ENCODE measurements at regions not wholly inside any gene's neighbourhood (a gene's known extent, or its start where the extent isn't known, plus 50 kb on each side); places are given as distances from the start of the nearest gene placed in this dataset.

DNA sequence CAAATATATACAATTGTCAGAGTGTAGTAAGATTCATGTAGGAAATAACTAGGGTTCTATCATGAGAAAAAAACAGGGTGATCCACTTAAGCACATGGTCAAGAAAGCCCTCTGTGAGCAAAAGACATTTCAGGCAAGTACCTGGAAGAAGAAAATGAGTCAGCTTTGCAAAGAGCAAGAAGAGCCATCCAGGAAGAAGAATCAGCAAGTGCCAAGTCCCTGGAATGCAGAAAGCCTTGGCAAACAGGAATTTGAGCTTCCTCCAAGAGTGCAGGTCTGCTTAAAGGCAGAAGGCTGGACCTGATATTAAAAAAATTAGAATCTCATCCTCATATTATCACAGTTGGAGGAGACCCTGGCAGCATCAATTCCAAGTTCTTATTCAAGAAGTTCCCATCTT, 188.5 kb upstream of the CELF4 start:
- TF ChIP-seq, protein P1, sequence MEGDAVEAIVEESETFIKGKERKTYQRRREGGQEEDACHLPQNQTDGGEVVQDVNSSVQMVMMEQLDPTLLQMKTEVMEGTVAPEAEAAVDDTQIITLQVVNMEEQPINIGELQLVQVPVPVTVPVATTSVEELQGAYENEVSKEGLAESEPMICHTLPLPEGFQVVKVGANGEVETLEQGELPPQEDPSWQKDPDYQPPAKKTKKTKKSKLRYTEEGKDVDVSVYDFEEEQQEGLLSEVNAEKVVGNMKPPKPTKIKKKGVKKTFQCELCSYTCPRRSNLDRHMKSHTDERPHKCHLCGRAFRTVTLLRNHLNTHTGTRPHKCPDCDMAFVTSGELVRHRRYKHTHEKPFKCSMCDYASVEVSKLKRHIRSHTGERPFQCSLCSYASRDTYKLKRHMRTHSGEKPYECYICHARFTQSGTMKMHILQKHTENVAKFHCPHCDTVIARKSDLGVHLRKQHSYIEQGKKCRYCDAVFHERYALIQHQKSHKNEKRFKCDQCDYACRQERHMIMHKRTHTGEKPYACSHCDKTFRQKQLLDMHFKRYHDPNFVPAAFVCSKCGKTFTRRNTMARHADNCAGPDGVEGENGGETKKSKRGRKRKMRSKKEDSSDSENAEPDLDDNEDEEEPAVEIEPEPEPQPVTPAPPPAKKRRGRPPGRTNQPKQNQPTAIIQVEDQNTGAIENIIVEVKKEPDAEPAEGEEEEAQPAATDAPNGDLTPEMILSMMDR (conservative IDR thresholded peaks at IDR 0.05; ENCODE audit: control insufficient read depth, insufficient read depth, low read depth, low read length) = no peak
- H3K4me3 ChIP-seq (ENCODE audit: control insufficient read depth, low read depth, low read length) = no peak overlapping the region
- DNase-seq (ENCODE audit: low read depth) = no peak

DNA sequence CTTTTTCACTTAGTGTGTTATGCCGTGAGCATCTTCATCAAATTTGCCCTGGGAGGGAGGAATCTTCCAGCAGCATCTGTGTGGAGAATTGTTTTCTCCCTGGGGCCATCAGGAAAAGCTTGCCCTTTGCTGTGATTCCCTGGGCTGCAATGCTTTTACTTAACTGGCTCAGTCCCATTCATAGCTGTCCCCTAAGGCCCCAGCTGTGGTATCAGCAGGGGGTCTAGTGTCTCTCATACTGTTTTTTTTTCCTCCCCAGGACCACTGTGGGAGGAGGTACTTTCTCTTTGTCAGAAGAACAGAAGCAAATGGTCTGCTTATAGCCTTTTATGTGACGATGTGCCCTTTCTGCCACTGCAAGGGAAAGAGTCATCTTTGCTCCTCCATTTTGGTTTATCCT, 176.8 kb upstream of the CELF4 start:
- H3K4me3 ChIP-seq (ENCODE audit: control insufficient read depth, low read depth, low read length) = no peak overlapping the region
- no peak for DNase-seq (ENCODE audit: low read depth)
- TF ChIP-seq, protein P1 (conservative IDR thresholded peaks at IDR 0.05; ENCODE audit: control insufficient read depth, insufficient read depth, low read depth, low read length) = no peak

DNA sequence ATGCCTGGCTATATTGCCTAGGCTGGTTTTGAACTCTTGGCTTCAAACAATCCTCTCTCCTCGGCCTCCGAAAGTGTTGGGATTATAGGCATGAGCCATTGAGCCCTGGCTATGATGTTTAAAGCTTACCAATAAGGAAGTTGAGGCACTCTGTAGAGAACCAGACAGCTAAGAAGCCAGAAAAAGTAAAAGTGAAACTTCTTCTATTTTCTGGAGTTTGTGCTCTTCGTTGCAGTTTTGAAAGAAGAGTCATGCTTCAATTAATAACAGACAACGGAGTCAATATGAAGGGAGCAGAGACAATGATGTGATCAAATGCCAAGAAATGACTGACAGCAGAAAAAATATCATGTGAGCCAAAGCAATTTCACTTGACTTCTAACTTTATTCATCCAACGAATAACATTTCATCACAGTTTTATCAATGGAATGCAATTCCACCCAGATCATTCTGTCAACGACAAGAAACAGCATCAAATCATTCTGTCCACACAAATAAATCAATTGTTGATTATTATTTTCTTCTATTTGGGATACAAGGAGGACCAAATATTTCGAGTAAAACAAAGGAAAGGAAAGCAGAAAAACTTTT, 175.5 kb upstream of the CELF4 start:
- DNase-seq (ENCODE audit: low read depth) = no peak
- TF ChIP-seq, protein P1 (conservative IDR thresholded peaks at IDR 0.05; ENCODE audit: control insufficient read depth, insufficient read depth, low read depth, low read length) = no peak
- no peak overlapping the region for H3K4me3 ChIP-seq (ENCODE audit: control insufficient read depth, low read depth, low read length)

DNA sequence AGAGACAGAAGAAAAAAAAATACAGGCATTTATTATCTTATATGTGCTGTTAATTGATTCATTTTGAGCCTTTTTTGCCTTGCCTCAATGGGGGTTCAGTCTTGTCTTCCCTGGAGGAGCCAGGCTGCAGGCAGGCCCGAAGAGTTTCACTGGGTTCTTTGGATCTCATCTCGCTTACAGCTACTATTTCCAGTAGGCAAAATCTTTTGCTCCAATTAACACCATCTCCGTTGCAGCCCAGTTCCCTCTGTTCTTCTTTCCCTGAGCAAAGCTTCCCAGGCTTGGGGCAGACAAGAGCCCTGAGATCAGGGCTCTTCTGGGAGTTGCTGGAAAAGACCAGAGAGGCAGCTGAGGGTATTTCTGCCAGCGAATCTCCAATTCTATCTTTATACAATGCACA, 168.8 kb upstream of the CELF4 start:
- H3K4me3 ChIP-seq (ENCODE audit: control insufficient read depth, low read depth, low read length) = no peak overlapping the region
- TF ChIP-seq, protein P1 (conservative IDR thresholded peaks at IDR 0.05; ENCODE audit: control insufficient read depth, insufficient read depth, low read depth, low read length) = no peak
- DNase-seq (ENCODE audit: low read depth) = no peak

DNA sequence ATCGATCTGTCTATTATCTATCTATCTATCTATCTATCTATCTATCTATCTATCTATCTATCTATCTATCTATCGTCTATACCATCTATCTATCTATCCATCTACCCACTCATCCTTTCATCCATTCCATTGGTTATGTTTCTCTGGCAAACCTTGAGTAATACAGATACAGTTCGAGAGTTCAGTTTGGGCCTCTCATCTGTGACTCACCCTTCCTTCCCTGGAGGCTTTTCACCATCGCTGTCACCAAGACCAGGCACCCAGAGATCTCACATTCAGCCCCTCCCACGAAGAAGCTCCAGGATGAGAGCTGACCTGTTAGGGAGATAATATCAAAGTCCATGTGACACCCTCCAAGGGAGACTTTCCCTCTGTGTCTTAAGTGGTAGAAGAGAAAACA, 164.1 kb upstream of the CELF4 start:
- no peak overlapping the region for H3K4me3 ChIP-seq (ENCODE audit: control insufficient read depth, low read depth, low read length)
- TF ChIP-seq, protein P1 (conservative IDR thresholded peaks at IDR 0.05; ENCODE audit: control insufficient read depth, insufficient read depth, low read depth, low read length) = no peak
- no peak for DNase-seq (ENCODE audit: low read depth)

DNA sequence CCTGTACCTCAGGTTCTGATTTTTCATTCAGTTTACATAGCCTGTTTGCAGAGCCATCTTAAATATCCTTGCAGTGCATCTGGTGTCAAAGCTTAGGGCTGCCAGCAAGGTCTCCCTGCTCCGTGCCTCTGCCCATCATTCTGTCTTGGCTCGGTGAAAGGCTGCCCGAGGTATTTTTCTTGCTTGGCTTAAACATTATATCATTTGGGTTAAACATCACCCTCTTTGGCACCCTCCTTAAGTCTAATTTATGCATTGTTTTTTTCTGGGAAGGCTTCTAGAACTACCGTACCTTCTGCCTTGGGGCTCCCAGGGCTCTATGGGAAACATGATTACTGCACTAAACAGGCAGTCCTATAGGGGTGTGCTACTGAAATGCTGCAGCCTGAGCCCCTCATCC, 158.6 kb upstream of the CELF4 start:
- TF ChIP-seq, protein P1 (conservative IDR thresholded peaks at IDR 0.05; ENCODE audit: control insufficient read depth, insufficient read depth, low read depth, low read length) = no peak

More for the DNA sequence above, 158.6 kb upstream of the CELF4 start:
- no peak for DNase-seq (ENCODE audit: low read depth)
- no peak overlapping the region for H3K4me3 ChIP-seq (ENCODE audit: control insufficient read depth, low read depth, low read length)

All from fibroblast of mammary gland (primary cell).